Naive thymus-derived CD4-positive, alpha-beta T cell (primary cell): ENCODE measurements at regions not wholly inside any gene's neighbourhood (a gene's known extent, or its start where the extent isn't known, plus 50 kb on each side); places are given as distances from the start of the nearest gene placed in this dataset.
A peak's percentile ranks its signal among the peaks of the same experiment; 100 is the strongest.
"Not testable (repeated sequence)": the region's sequence is repeated elsewhere in the genome, so short reads cannot be mapped to it uniquely, and the experiment has no call there.

ENCODE experiments used
- ATAC-seq: fragments of 150-1000 bp; cut with Tn5 transposase; 2 replicates; pipeline ENCODE4 v1.10.0; 2021; ENCODE audit warnings: mild to moderate bottlenecking, moderate library complexity
- CTCF ChIA-PET: fragments of 350-600 bp; sonication (Branson Sonifier 250); formaldehyde crosslinking; loops from one replicate; lab custom pipeline; 2021; ENCODE audit warnings: antibody characterized with exemption; lab: Charles Lee
- POLR2A ChIA-PET: fragments of 350-600 bp; sonication (Branson Sonifier 250); formaldehyde crosslinking; loops from one replicate; lab custom pipeline; 2021; ENCODE audit warnings: antibody characterized with exemption, inconsistent platforms; lab: Charles Lee
- DNase-seq, 9 donors: peaks; one replicate each; pipeline versions ENCODE4 v3.0.0 to v3.0.0-alpha.2; 2020 to 2022; ENCODE audit warnings: mixed read lengths in 1 of 9
- H3K27ac ChIP-seq: one replicate; pipeline ENCODE4 v1.7.0; 2013; ENCODE audit warnings: mild to moderate bottlenecking, low read depth, low read length, moderate library complexity
- H3K27me3 ChIP-seq, 2 donors: one replicate each; pipeline ENCODE4 v1.7.0; 2013; ENCODE audit warnings: low read length in 2 of 2, mild to moderate bottlenecking in 2 of 2, moderate library complexity in 2 of 2; ENCODE audit not compliant: control insufficient read depth in 2 of 2, insufficient read depth in 2 of 2
- H3K36me3 ChIP-seq, 3 experiments: 1 replicate in 2 of 3; 2 replicates in 1 of 3; pipeline ENCODE4 v1.7.0; 2013; ENCODE audit warnings: low read length in 3 of 3, mild to moderate bottlenecking in 3 of 3, moderate library complexity in 1 of 3; ENCODE audit not compliant: insufficient read depth in 3 of 3, control insufficient read depth in 2 of 3
- H3K4me1 ChIP-seq, 2 donors: one replicate each; pipeline ENCODE4 v1.7.0; 2013; ENCODE audit warnings: low read length in 2 of 2, mild to moderate bottlenecking in 2 of 2, moderate library complexity in 1 of 2; ENCODE audit not compliant: control insufficient read depth in 2 of 2, insufficient read depth in 2 of 2
- H3K4me3 ChIP-seq: 2 replicates; pipeline ENCODE4 v1.7.0; 2013; ENCODE audit warnings: mild to moderate bottlenecking, low read length
- H3K9me3 ChIP-seq, 3 experiments: 1 replicate in 2 of 3; 2 replicates in 1 of 3; pipeline ENCODE4 v1.7.0; 2013; ENCODE audit warnings: low read length in 3 of 3; ENCODE audit not compliant: control insufficient read depth in 2 of 3
- H3K27ac Mint-ChIP-seq, 9 donors: one replicate each; pipeline ENCODE4 v1.8.0; 2020 to 2022; ENCODE audit warnings: mixed read lengths in 9 of 9, mild to moderate bottlenecking in 8 of 9, moderate library complexity in 5 of 9, inconsistent platforms in 2 of 9
- H3K27me3 Mint-ChIP-seq, 5 donors: one replicate each; pipeline ENCODE4 v1.8.0; 2021 to 2022; ENCODE audit warnings: mixed read lengths in 5 of 5, mild to moderate bottlenecking in 1 of 5
- H3K36me3 Mint-ChIP-seq, 5 donors: one replicate each; pipeline ENCODE4 v1.8.0; 2020 to 2022; ENCODE audit warnings: mixed read lengths in 5 of 5, mild to moderate bottlenecking in 3 of 5, inconsistent platforms in 1 of 5
- H3K4me1 Mint-ChIP-seq, 7 donors: one replicate each; pipeline ENCODE4 v1.8.0; 2020 to 2022; ENCODE audit warnings: mixed read lengths in 7 of 7, mild to moderate bottlenecking in 3 of 7, inconsistent platforms in 1 of 7
- H3K4me3 Mint-ChIP-seq, 10 donors: one replicate each; pipeline ENCODE4 v1.8.0; 2020 to 2022; ENCODE audit warnings: mild to moderate bottlenecking in 10 of 10, mixed read lengths in 10 of 10, moderate library complexity in 6 of 10, inconsistent platforms in 2 of 10
- H3K9me3 Mint-ChIP-seq, 11 donors: one replicate each; pipeline ENCODE4 v1.8.0; 2020 to 2022; ENCODE audit warnings: mixed read lengths in 11 of 11, mild to moderate bottlenecking in 4 of 11, inconsistent platforms in 1 of 11, moderate library complexity in 1 of 11
- intact Hi-C, 2 donors: fragments of 100-400 bp; cut with micrococcal nuclease; formaldehyde crosslinking; loops; one replicate each; pipeline ENCODE4 v1.15.1; 2023

GRCh38 chr2:195333869-195334268 is 323.2 kb upstream of the SLC39A10 start:
- Histone ChIP-seq H3K4me1 (no peaks in the 10 kb centered on the region), H3K27me3 (no peaks in the 10 kb centered on the region), H3K9me3 (no peaks in the 10 kb centered on the region), H3K27ac (no peak overlapping the region), H3K4me3 (no peak overlapping the region), H3K36me3 (no peaks in the 10 kb centered on the region)
- DNase-seq (no peak), ATAC-seq (no peak)
- Mint-ChIP-seq H3K4me1 (peaks cover 3 to 16% (median 6%) of the 10 kb centered on the region in 7 donors), H3K4me3 (no peak overlapping the region), H3K9me3 (peaks cover 0 to 27% (median 4%) of the 10 kb centered on the region in 11 donors), H3K36me3 (peaks cover 0 to 32% (median 6%) of the 10 kb centered on the region in 5 donors), H3K27me3 (no peaks in the 10 kb centered on the region), H3K27ac (peak overlapping the region in 1 of 9 donors; percentile 57)
- CTCF ChIA-PET, result interaction anchor here (0.9 kb wide), 1 partner anchor 15 kb away, joined by 3 read pairs; no protein-coding TSS in a partner anchor
- intact Hi-C loops, result no loop called here
- POLR2A ChIA-PET, result no interaction called here

GRCh38 chr2:195331966-195332365 is 325.1 kb upstream of the SLC39A10 start:
- H3K27me3 Mint-ChIP-seq, result no peaks in the 10 kb centered on the region
- H3K4me1 Mint-ChIP-seq, result peaks cover 0 to 16% (median 6%) of the 10 kb centered on the region in 7 donors

GRCh38 chr2:195331129-195331528 is 325.9 kb upstream of the SLC39A10 start:
- intact Hi-C loops, result no loop called here
- DNase-seq (no peak), ATAC-seq (no peak)
- CTCF ChIA-PET, result interaction anchor here (1.0 to 1.3 kb wide), 2 partner anchors 9 to 12 kb away, joined by 3 read pairs; no protein-coding TSS in a partner anchor
- Mint-ChIP-seq H3K9me3 (peaks cover 0 to 27% (median 4%) of the 10 kb centered on the region in 11 donors), H3K4me1 (peaks cover 0 to 16% (median 6%) of the 10 kb centered on the region in 7 donors), H3K27me3 (peaks cover 0 to 3% (median 0%) of the 10 kb centered on the region in 5 donors), H3K4me3 (no peak overlapping the region), H3K27ac (no peak overlapping the region), H3K36me3 (peaks cover 0 to 25% (median 6%) of the 10 kb centered on the region in 5 donors)
- Histone ChIP-seq H3K4me3 (no peak overlapping the region), H3K27ac (no peak overlapping the region), H3K9me3 (no peaks in the 10 kb centered on the region), H3K4me1 (no peaks in the 10 kb centered on the region), H3K27me3 (no peaks in the 10 kb centered on the region), H3K36me3 (no peaks in the 10 kb centered on the region)
- POLR2A ChIA-PET, result no interaction called here

More at GRCh38 chr2:195331966-195332365, 325.1 kb upstream of the SLC39A10 start:
- Histone ChIP-seq H3K4me3 (no peak overlapping the region), H3K4me1 (no peaks in the 10 kb centered on the region), H3K9me3 (no peaks in the 10 kb centered on the region), H3K27ac (no peak overlapping the region), H3K36me3 (no peaks in the 10 kb centered on the region), H3K27me3 (no peaks in the 10 kb centered on the region)
- no peak overlapping the region for H3K4me3 Mint-ChIP-seq
- ChIA-PET POLR2A (no interaction called here), CTCF (interaction anchor here (1.0 to 1.3 kb wide), 2 partner anchors 10 to 13 kb away, joined by 3 read pairs; no protein-coding TSS in a partner anchor)
- no peak for ATAC-seq
- H3K27ac Mint-ChIP-seq, result no peak overlapping the region
- intact Hi-C loops, result no loop called here
- peaks cover 0 to 27% (median 4%) of the 10 kb centered on the region in 11 donors for H3K9me3 Mint-ChIP-seq
- no peak for DNase-seq
- H3K36me3 Mint-ChIP-seq, result peaks cover 0 to 28% (median 6%) of the 10 kb centered on the region in 5 donors

- peak overlapping the region in 1 of 9 donors; percentile 18 for H3K27ac Mint-ChIP-seq
- ChIA-PET POLR2A (no interaction called here), CTCF (interaction anchor here (1.3 kb wide), 1 partner anchor 9 kb away, joined by 3 read pairs; no protein-coding TSS in a partner anchor)
- Histone ChIP-seq H3K9me3 (no peaks in the 10 kb centered on the region), H3K36me3 (no peaks in the 10 kb centered on the region), H3K27me3 (no peaks in the 10 kb centered on the region), H3K27ac (no peak overlapping the region), H3K4me3 (no peak overlapping the region), H3K4me1 (no peaks in the 10 kb centered on the region)
- peaks cover 0 to 25% (median 6%) of the 10 kb centered on the region in 5 donors for H3K36me3 Mint-ChIP-seq
- peaks cover 0 to 4% (median 0%) of the 10 kb centered on the region in 5 donors for H3K27me3 Mint-ChIP-seq
- intact Hi-C loops, result no loop called here
- H3K9me3 Mint-ChIP-seq, result peaks cover 0 to 23% (median 4%) of the 10 kb centered on the region in 11 donors
- DNase-seq (no peak), ATAC-seq (no peak)
- H3K4me1 Mint-ChIP-seq, result peaks cover 0 to 16% (median 6%) of the 10 kb centered on the region in 7 donors
- H3K4me3 Mint-ChIP-seq, result no peak overlapping the region
Measured at GRCh38 chr2:195330513-195330956, 326.5 kb upstream of the SLC39A10 start.

- intact Hi-C loops, H3K4me1 ChIP-seq, H3K27ac ChIP-seq, H3K27me3 ChIP-seq, CTCF ChIA-PET, ATAC-seq, H3K4me3 Mint-ChIP-seq, H3K4me3 ChIP-seq, H3K27ac Mint-ChIP-seq, H3K27me3 Mint-ChIP-seq, DNase-seq, H3K36me3 ChIP-seq, POLR2A ChIA-PET, H3K9me3 ChIP-seq: not testable (repeated sequence)
- Mint-ChIP-seq H3K9me3 (peaks cover 0 to 19% (median 3%) of the 10 kb centered on the region in 11 donors), H3K36me3 (peaks cover 0 to 25% (median 6%) of the 10 kb centered on the region in 5 donors), H3K4me1 (peaks cover 0 to 16% (median 6%) of the 10 kb centered on the region in 7 donors)
Measured at GRCh38 chr2:195329784-195330183, 327.2 kb upstream of the SLC39A10 start.

- peaks cover 0 to 26% (median 0%) of the 10 kb centered on the region in 5 donors for H3K36me3 Mint-ChIP-seq
- H3K27me3 Mint-ChIP-seq, result peaks cover 0 to 4% (median 0%) of the 10 kb centered on the region in 5 donors
- no peak overlapping the region for H3K27ac Mint-ChIP-seq
- no peaks in the 10 kb centered on the region for H3K9me3 ChIP-seq
- POLR2A ChIA-PET, result no interaction called here
- H3K4me1 ChIP-seq, result no peaks in the 10 kb centered on the region
- no peaks in the 10 kb centered on the region for H3K27me3 ChIP-seq
- DNase-seq, result no peak
- CTCF ChIA-PET, result interaction anchor here (0.7 kb wide), 1 partner anchor 549 kb away, joined by 3 read pairs; no protein-coding TSS in a partner anchor
- H3K4me1 Mint-ChIP-seq, result peaks cover 0 to 12% (median 6%) of the 10 kb centered on the region in 7 donors
- H3K9me3 Mint-ChIP-seq, result peaks cover 0 to 20% (median 4%) of the 10 kb centered on the region in 11 donors
- H3K27ac ChIP-seq, result no peak overlapping the region
- no peaks in the 10 kb centered on the region for H3K36me3 ChIP-seq
- intact Hi-C loops, result no loop called here
- no peak overlapping the region for H3K4me3 ChIP-seq
- H3K4me3 Mint-ChIP-seq, result no peak overlapping the region
- ATAC-seq, result no peak
Measured at GRCh38 chr2:195326537-195326936, 330.5 kb upstream of the SLC39A10 start.
